Activated naive CD4-positive, alpha-beta T cell treated with anti-CD3 and anti-CD28 coated beads, Interleukin-2, amount 10 ng/mL, durations not matched to agents 7 days and 5 days (primary cell): ENCODE measurements at regions not wholly inside any gene's neighbourhood (a gene's known extent, or its start where the extent isn't known, plus 50 kb on each side); places are given as distances from the start of the nearest gene placed in this dataset.
"Not testable (repeated sequence)": the region's sequence is repeated elsewhere in the genome, so short reads cannot be mapped to it uniquely, and the experiment has no call there.

ENCODE experiments used
- CTCF ChIA-PET: fragments of 350-600 bp; sonication (Branson Sonifier 250); formaldehyde crosslinking; loops from one replicate; lab custom pipeline; 2021; ENCODE audit warnings: antibody characterized with exemption; lab: Charles Lee
- DNase-seq: peaks from one replicate; pipeline ENCODE4 v3.0.0-alpha.2; 2020
- H3K27ac Mint-ChIP-seq: one replicate; pipeline ENCODE4 v1.8.0; 2021; ENCODE audit warnings: mild to moderate bottlenecking, moderate library complexity, mixed read lengths
- H3K27me3 Mint-ChIP-seq: one replicate; pipeline ENCODE4 v1.8.0; 2021; ENCODE audit warnings: mild to moderate bottlenecking, mixed read lengths
- H3K36me3 Mint-ChIP-seq: one replicate; pipeline ENCODE4 v1.8.0; 2021; ENCODE audit warnings: mixed read lengths
- H3K4me1 Mint-ChIP-seq: one replicate; pipeline ENCODE4 v1.8.0; 2021; ENCODE audit warnings: mixed read lengths
- H3K4me3 Mint-ChIP-seq: one replicate; pipeline ENCODE4 v1.8.0; 2021; ENCODE audit warnings: mild to moderate bottlenecking, moderate library complexity, mixed read lengths
- H3K9me3 Mint-ChIP-seq: one replicate; pipeline ENCODE4 v1.8.0; 2021; ENCODE audit warnings: mixed read lengths

DNA sequence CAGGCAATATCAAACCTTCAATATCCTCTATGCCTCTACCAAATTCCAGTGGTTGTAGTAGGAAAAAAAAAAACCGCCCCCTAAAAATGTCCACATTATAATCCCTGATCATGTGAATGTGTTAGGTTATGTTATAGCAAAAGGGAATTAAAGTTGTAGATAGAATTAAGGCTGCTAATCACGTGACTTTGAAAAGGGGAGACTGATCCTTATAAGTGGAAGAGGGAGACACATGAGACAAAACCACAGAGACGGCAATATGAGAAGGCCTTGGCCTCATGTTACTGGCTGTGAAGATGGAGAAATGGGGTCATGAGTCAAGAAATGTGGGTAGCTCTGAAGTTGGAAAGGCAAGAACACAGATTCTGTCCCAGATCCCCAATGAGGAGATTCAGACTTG is 1711.3 kb downstream of the KHDRBS2 start:
- H3K27ac Mint-ChIP-seq, DNase-seq, H3K4me3 Mint-ChIP-seq, H3K36me3 Mint-ChIP-seq, H3K4me1 Mint-ChIP-seq, CTCF ChIA-PET, H3K27me3 Mint-ChIP-seq: not testable (repeated sequence)
- H3K9me3 Mint-ChIP-seq: peaks cover 29% of the 10 kb centered on the region

DNA sequence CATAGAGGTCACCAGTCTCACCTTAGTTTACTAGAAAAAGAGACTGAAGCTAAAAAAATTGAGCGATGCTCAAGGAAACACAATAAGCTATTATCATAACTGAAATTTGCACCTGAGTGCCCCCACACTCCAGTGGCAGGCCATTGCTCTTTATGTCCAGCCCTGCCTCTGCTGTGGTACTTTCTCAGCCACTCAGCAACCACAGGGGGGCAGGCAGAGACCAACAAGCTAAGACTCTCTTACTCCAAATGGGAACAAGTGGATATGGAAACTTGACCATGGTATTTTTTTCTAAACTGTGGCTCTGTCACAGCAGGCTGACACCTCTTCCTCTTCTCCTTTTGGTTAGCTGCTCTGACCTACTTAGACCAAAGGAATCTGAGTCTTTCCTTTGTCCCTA is 1713.4 kb downstream of the KHDRBS2 start:
- H3K4me3 Mint-ChIP-seq, H3K27me3 Mint-ChIP-seq, H3K4me1 Mint-ChIP-seq, DNase-seq, CTCF ChIA-PET, H3K27ac Mint-ChIP-seq, H3K36me3 Mint-ChIP-seq: not testable (repeated sequence)
- peaks cover 26% of the 10 kb centered on the region for H3K9me3 Mint-ChIP-seq

DNA sequence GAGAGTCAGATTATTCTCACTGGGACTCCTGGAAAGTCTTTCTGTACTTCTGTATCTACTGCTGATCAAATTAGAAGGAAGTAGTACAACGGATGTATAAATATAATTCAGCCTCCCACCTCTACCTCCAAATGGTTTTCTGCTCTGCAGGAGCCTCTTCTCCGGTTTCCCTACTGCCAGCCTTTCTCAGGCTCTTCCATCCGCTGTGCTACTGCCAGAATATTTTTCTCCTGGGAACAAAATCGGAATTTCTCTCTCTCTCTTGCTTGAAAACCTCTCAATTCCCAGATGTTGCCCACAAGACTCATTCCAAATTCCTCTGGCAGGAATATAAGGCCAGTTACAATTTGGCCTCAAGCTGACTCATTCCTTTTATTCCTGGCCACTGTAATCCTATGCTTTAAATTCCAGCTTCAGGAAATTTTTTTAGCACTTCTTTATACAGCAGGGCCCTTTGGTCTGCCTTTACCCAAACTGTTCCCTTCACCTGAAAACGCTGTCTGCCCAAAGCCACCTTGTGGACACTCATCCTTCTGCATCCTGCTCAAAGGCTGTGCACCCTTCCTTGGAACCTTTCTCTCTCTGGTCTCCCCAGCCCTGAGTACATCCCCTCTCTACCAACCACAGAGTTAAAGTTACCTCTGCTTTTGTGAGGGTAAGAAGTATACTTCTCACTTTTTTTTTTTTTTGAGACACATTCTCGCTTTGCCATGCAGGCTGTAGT is 1714.6 kb downstream of the KHDRBS2 start:
- H3K4me3 Mint-ChIP-seq, H3K4me1 Mint-ChIP-seq, CTCF ChIA-PET, DNase-seq, H3K27me3 Mint-ChIP-seq, H3K27ac Mint-ChIP-seq, H3K36me3 Mint-ChIP-seq: not testable (repeated sequence)
- H3K9me3 Mint-ChIP-seq: peaks cover 25% of the 10 kb centered on the region

DNA sequence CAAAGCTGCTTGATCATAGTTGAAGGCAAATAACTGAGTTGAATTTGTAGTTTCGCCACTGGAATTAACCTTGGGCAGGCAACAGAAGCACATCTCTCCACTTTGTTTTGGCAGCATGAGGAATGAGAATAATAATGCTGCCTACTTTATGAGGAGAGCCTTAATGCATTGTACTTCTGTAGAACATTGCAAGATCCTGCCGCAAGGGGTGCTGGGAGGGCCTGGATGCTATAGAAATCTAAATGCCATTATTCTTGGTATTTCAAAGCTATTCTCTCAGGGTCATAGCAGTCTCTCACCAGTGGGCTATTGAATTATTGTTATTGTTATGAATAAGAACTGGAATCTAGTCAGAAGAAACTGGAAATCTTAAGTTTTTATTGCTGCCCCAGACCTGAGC is 1715.4 kb downstream of the KHDRBS2 start:
- H3K27me3 Mint-ChIP-seq, H3K4me3 Mint-ChIP-seq, H3K36me3 Mint-ChIP-seq, CTCF ChIA-PET, DNase-seq, H3K27ac Mint-ChIP-seq, H3K4me1 Mint-ChIP-seq: not testable (repeated sequence)
- H3K9me3 Mint-ChIP-seq: peaks cover 20% of the 10 kb centered on the region

DNA sequence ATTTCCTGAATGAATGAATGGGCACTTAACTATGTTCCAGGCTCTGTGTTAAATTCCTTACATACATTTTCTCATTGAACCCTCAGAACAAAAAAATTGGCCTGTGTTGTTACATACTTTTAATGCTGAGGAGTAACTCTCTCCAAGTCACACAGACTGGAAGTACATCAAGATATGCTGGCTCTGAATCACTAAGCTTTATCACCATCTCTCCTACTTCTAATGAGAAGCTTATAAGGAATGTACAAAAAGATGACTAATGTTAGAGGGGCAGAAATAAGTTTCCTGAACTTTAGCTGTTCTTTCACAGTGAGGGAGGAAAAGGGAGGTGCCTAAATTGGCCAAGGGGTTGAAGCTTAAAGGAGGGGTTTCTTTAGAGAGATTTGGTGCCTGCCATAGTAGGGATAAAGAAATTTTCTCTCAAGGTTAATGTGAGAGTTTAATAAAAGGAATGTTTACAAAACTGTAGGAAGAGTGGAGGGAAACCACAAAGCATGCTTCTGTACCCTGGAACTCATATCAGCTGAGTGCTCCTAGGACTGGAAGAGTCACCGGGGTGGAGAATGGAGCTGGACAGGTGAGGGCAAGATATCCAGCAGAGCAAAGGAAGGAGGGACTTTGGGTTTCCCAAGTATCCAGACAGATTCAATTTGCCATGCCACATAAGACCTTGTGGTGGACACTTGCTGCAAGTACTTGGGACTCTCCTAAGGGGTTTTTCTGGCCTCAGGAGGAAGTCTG is 1718.4 kb downstream of the KHDRBS2 start:
- DNase-seq, H3K4me3 Mint-ChIP-seq, CTCF ChIA-PET, H3K4me1 Mint-ChIP-seq, H3K36me3 Mint-ChIP-seq, H3K27ac Mint-ChIP-seq, H3K27me3 Mint-ChIP-seq: not testable (repeated sequence)
- H3K9me3 Mint-ChIP-seq: peaks cover 24% of the 10 kb centered on the region

DNA sequence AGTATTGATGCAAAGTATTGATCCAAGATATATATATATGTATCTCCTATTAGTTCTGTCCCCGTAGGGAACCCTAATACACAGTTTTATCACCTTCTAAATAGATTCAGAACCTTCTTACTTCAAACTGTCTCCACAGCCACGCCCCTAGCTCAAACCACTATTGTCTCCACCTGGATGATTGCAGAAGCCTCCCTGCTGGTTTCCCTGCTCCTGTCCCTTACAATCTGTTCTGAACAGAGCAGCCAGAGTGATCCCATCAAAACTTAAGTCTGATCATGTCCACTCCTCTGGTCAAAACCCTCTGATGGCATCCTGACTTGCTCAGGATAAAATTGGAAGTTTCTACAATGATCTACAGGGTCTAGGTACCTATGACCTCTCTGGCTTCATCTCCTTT is 1719.6 kb downstream of the KHDRBS2 start:
- H3K27me3 Mint-ChIP-seq, CTCF ChIA-PET, H3K27ac Mint-ChIP-seq, H3K4me3 Mint-ChIP-seq, H3K4me1 Mint-ChIP-seq, H3K36me3 Mint-ChIP-seq: not testable (repeated sequence)
- DNase-seq: peak; percentile 21
- peaks cover 21% of the 10 kb centered on the region for H3K9me3 Mint-ChIP-seq

DNA sequence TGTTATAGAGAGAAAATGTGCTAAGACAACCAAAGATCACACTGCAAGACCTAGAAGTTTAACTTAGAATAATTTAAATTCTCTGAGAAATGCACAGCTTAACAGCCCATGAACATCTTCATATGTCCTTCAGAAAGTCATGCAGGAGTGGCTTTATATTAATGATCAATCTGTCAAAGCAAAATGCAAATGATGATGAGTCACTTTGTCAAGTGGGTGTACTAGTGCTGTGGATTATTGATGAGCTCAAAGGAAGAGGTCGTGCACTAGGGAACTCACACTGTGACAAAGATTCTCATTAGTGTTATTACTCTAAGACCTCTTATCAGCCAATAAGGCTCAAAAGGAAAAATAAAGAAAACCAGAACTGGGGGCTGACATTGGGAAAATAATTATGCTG is 1726.3 kb downstream of the KHDRBS2 start:
- H3K9me3 Mint-ChIP-seq: peaks cover 23% of the 10 kb centered on the region
- H3K4me1 Mint-ChIP-seq, H3K4me3 Mint-ChIP-seq, H3K27me3 Mint-ChIP-seq, H3K27ac Mint-ChIP-seq, DNase-seq, H3K36me3 Mint-ChIP-seq, CTCF ChIA-PET: not testable (repeated sequence)

DNA sequence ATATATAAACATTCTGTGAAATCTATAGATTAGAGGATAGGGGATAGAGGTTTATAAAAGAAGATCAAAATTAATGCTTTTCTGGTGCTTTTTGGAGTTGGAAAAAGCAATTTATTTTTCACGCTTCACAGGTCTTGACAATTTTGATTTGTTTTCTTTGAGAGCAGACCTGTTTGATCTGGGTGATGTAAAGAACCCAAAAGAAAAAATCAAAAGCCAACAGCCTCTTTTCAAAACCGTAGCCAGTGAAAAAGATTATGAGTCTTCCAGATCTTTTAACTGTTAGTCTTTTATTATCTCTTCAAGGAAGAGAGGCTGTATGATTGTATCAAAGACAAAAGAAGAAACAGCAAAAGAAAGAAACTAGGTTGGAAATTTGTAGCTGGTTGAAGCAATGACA is 1738.7 kb downstream of the KHDRBS2 start:
- H3K4me1 Mint-ChIP-seq, DNase-seq, H3K27ac Mint-ChIP-seq, H3K27me3 Mint-ChIP-seq, CTCF ChIA-PET, H3K4me3 Mint-ChIP-seq, H3K36me3 Mint-ChIP-seq: not testable (repeated sequence)
- H3K9me3 Mint-ChIP-seq: peaks cover 13% of the 10 kb centered on the region

DNA sequence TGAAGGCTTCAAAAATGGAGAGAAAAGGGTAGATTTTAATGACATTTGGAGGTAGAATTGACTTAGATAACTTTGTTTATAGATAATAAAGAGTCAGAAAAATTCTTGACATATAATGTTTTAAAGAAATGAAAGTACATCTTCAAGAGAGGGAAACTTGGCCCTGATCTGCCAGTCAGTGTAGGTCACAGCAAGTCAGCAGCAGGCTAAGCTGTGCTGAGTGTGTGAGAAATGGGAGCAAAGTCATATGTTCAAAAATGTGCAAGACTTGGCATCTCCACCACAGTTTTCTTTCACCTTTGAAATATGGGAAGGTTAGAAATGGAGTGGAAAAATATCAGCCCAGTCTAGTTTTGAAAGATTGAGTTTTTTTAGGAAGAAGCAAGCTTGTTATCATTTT is 1761.3 kb downstream of the KHDRBS2 start:
- H3K36me3 Mint-ChIP-seq, H3K4me1 Mint-ChIP-seq, H3K4me3 Mint-ChIP-seq, H3K27me3 Mint-ChIP-seq, DNase-seq, CTCF ChIA-PET, H3K9me3 Mint-ChIP-seq, H3K27ac Mint-ChIP-seq: not testable (repeated sequence)

DNA sequence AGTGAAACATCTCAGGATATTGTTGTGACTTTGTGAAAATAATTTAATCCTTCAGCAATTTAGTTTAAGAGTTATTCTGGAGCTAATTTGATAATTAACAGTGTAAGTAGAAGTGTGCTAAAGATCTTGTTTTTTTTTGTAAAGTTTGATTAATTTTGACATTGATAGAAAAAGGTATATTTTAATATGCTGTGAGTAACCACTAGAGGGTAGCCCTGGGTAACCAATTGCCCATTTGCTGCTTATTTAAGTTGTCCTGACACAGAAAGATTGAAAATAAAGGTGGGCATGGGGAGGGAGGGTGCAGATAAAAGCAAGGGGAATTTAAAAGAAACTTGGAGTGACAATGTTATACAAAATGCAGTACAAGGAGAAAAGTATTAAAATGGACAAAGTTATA is 1808.3 kb downstream of the KHDRBS2 start:
- H3K4me1 Mint-ChIP-seq, H3K36me3 Mint-ChIP-seq, H3K27me3 Mint-ChIP-seq, DNase-seq, H3K9me3 Mint-ChIP-seq, CTCF ChIA-PET, H3K27ac Mint-ChIP-seq, H3K4me3 Mint-ChIP-seq: not testable (repeated sequence)

DNA sequence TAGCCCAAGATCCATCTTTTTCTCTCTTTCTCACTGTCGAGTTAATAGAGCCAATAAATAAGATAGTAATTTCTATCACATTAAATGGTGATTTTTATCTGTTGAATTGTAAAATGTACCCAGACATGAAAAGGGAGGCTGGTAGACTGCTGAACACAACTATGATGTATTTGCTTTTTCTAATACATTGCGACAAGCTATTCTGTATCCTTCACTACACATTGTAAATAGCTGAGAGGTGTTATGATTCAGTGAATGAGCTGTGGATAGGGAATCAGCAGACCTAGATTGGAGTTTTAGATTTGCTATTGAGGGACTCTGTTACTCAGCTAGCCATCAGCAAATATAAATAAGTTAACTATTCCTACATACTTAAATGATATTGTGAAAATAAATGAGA is 1812.2 kb downstream of the KHDRBS2 start:
- CTCF ChIA-PET, H3K36me3 Mint-ChIP-seq, H3K27me3 Mint-ChIP-seq, H3K4me3 Mint-ChIP-seq, H3K4me1 Mint-ChIP-seq, DNase-seq, H3K27ac Mint-ChIP-seq, H3K9me3 Mint-ChIP-seq: not testable (repeated sequence)

DNA sequence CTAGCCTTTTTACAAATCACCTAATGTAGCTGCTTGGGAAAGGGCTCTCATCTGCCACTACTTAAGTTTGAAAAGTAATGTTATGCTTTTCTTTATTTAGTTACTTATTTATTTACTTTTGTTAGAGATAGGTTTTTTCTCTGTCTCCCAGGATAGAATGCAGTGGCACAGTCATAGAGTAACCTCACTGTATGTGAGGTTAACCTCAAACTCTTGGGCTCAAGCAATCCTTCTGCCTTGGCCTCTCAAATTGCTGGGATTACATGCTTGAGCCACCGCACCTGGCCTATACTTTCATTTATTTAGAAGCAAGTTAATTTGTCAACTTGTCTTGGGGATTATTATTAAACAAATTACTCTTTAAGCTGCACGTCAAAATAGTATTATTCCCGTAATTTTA is 1814.6 kb downstream of the KHDRBS2 start:
- H3K27me3 Mint-ChIP-seq, H3K27ac Mint-ChIP-seq, H3K4me3 Mint-ChIP-seq, CTCF ChIA-PET, H3K36me3 Mint-ChIP-seq, DNase-seq, H3K9me3 Mint-ChIP-seq, H3K4me1 Mint-ChIP-seq: not testable (repeated sequence)

DNA sequence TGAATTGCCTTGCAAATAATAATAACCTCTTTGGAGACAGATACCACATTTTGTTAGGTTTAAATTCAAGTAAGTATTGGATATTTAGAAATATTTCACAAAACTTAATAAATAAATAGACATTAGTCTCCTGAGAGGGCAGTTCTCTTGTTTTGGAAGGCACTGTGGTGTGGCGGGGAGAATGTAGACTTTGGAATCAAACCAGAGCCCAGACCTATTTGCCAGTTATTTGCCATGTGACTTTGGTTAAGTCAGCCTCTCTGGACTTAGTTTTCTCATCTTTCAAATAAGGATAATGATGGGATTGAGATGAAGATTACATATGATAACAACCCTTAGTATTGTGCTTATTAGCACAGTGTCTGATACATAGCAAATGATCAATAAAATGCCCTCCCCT is 1835.6 kb downstream of the KHDRBS2 start:
- H3K4me3 Mint-ChIP-seq, H3K27ac Mint-ChIP-seq, H3K27me3 Mint-ChIP-seq, CTCF ChIA-PET, DNase-seq, H3K4me1 Mint-ChIP-seq, H3K9me3 Mint-ChIP-seq, H3K36me3 Mint-ChIP-seq: not testable (repeated sequence)

DNA sequence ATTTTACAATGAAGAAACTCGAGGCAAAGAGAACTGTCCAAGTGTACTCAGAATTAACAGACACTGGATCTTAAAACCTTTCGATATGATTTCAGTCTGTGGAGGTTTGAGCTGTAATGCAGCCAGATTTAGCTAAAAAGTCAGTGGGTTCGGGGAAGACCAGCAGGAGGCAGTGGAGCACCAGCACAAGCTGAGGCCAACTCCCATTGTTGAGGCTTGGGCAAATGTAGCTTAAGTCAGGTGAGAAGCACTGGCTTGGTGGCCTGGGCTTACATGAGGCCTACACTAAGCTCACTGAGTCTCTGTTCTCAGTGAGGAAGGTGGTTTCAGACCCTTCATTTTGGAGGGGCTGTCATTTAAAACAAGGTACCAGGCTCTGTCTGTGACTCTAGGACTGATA is 1841.5 kb downstream of the KHDRBS2 start:
- H3K4me3 Mint-ChIP-seq, H3K4me1 Mint-ChIP-seq, H3K27me3 Mint-ChIP-seq, H3K9me3 Mint-ChIP-seq, H3K36me3 Mint-ChIP-seq, CTCF ChIA-PET, DNase-seq, H3K27ac Mint-ChIP-seq: not testable (repeated sequence)

DNA sequence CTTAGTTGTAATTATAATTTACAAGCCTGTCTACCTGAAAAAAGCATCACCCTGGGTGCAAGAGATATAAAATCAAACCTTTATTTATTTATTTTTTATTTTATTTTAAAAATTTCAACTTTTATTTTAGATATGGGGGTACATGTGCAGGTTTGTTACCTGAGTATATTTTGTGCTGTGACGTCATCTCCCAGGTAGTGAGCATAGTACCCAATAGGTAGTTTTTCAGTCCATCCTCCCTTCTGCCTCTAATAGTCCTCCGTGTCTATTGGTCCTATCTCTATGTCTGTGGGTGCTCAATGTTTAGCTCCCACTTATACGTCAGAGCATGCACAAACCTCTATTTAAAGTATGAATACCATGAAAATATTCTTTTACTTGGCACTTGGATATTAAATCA is 1846.3 kb downstream of the KHDRBS2 start:
- H3K36me3 Mint-ChIP-seq, H3K27me3 Mint-ChIP-seq, H3K27ac Mint-ChIP-seq, H3K4me1 Mint-ChIP-seq, H3K4me3 Mint-ChIP-seq, CTCF ChIA-PET, DNase-seq: not testable (repeated sequence)
- H3K9me3 Mint-ChIP-seq: peaks cover 12% of the 10 kb centered on the region
